Skeletal muscle satellite cell (primary cell): ENCODE measurements at regions not wholly inside any gene's neighbourhood (a gene's known extent, or its start where the extent isn't known, plus 50 kb on each side); places are given as distances from the start of the nearest gene placed in this dataset.
"Not testable (repeated sequence)": the region's sequence is repeated elsewhere in the genome, so short reads cannot be mapped to it uniquely, and the experiment has no call there.

Experiments used
- H3K27me3 ChIP-seq: 2 replicates; pipeline ENCODE4 v1.7.0; 2013; ENCODE audit warnings: low read length; ENCODE audit not compliant: control insufficient read depth, insufficient read depth
- H3K36me3 ChIP-seq: 2 replicates; pipeline ENCODE4 v1.7.0; 2013; ENCODE audit warnings: mild to moderate bottlenecking, control low read depth, low read length; ENCODE audit not compliant: insufficient read depth
- H3K4me1 ChIP-seq: 2 replicates; pipeline ENCODE4 v1.7.0; 2013; ENCODE audit warnings: low read length; ENCODE audit not compliant: control insufficient read depth, insufficient read depth
- H3K4me2 ChIP-seq: 2 replicates; pipeline ENCODE4 v1.7.0; 2013; ENCODE audit warnings: mild to moderate bottlenecking, low read length
- H3K4me3 ChIP-seq: 2 replicates; pipeline ENCODE4 v1.7.0; 2013; ENCODE audit warnings: low read length
- H3K9ac ChIP-seq: 2 replicates; pipeline ENCODE4 v1.7.0; 2013; ENCODE audit warnings: mild to moderate bottlenecking, low read depth, low read length, moderate library complexity
- H3K9me3 ChIP-seq: replicated peaks from 2 replicates; pipeline ENCODE4 v1.7.0; 2013; ENCODE audit warnings: mild to moderate bottlenecking, control low read depth, low read length

DNA sequence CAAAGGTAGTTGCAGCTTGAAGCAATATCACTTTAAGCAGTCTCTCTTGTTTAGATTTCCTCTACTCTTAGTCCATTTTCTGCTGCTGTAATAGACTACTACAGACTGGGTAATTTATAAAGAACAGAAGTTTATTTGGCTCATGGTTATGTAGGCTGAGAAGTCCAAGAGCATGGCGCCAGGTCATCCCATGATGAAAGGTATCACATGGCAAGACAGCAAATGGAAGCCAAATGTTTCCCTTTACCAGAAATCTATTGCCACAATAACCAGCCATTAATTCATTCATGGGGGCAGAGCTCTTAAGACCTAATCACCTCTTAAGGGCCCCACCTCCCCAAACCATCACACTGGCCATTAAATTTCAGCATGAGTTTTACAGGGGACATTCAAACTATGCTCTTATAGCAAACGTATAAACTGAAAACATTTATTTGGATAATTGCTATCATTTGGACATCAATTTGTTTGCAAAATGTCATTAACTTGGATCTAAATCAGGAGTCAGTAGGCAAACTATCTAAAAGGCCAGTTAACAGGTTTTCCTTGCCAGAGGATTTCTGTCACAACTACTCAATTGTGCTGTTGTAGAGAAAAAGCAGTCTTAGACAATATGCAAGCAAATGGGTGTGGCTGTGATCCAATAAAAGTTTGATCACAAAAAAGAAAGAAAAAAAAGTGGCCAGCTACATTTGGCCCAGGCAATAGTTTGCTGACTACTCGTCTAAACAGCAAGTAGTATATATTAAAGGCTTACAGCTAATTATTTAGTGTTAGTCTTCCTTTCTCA, 75.7 kb upstream of the GUCY1A1 start:
- Histone ChIP-seq H3K4me3 (no peak overlapping the region), H3K9ac (no peak overlapping the region), H3K27me3 (no peaks in the 10 kb centered on the region), H3K36me3 (no peaks in the 10 kb centered on the region), H3K4me1 (no peaks in the 10 kb centered on the region), H3K4me2 (no peak overlapping the region), H3K9me3 (no peaks in the 10 kb centered on the region)

- H3K9ac ChIP-seq: no peak overlapping the region
- H3K36me3 ChIP-seq: no peaks in the 10 kb centered on the region
- no peaks in the 10 kb centered on the region for H3K27me3 ChIP-seq
- no peaks in the 10 kb centered on the region for H3K4me1 ChIP-seq
- no peaks in the 10 kb centered on the region for H3K9me3 ChIP-seq
- H3K4me2 ChIP-seq: no peak overlapping the region
- H3K4me3 ChIP-seq: no peak overlapping the region
These were observed 78.2 kb upstream of the GUCY1A1 start for GRCh38 chr4:155588437-155588836.

DNA sequence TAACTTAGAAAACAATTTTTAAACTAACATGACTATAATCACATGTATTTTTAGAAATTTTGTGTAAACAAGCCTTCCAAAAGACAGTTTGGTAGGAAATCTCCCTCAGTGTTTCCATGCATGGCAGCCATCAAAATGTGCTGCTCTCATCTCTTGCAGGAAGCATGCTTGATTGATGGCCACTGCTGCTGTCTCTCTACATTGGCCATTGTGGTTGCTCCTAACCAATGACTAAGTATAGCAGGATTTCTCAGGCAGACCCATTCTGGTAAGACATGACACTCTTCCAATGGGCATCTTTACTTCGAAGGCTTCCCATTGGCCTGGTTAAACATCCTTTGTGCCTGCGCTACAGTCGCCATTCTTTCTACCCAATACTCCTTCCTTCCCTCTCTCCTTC, 78.9 kb upstream of the GUCY1A1 start:
- H3K36me3 ChIP-seq: no peaks in the 10 kb centered on the region
- no peak overlapping the region for H3K4me2 ChIP-seq
- H3K27me3 ChIP-seq: no peaks in the 10 kb centered on the region
- no peaks in the 10 kb centered on the region for H3K9me3 ChIP-seq
- H3K4me1 ChIP-seq: peaks cover 6% of the 10 kb centered on the region
- no peak overlapping the region for H3K9ac ChIP-seq
- H3K4me3 ChIP-seq: no peak overlapping the region

- Histone ChIP-seq H3K9ac (no peak overlapping the region), H3K9me3 (no peaks in the 10 kb centered on the region), H3K36me3 (no peaks in the 10 kb centered on the region), H3K27me3 (no peaks in the 10 kb centered on the region), H3K4me3 (peak overlapping the region; percentile 3), H3K4me1 (peaks cover 15% of the 10 kb centered on the region), H3K4me2 (peak overlapping the region; percentile 45)
These were observed 83.6 kb upstream of the GUCY1A1 start for GRCh38 chr4:155582971-155583437.

DNA sequence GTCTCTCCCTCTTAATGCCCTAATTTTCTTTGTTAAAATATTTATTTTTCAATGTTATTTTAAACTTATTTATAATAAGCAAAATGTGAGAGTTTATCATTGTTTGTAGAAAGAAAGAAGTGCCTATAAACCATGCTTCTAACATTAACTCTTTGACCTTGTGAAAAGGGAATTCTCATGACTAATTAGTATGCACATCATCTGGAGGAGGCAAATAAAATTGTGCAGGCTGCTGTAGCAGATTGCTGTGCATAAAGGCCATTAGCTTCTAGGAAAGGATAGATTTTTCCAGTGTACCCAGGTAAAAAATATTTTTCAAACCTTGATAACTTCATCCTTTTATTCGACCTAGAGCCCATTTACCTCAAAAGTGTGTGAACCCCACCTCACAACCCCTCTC, 84.6 kb upstream of the GUCY1A1 start:
- no peaks in the 10 kb centered on the region for H3K36me3 ChIP-seq
- no peak overlapping the region for H3K4me2 ChIP-seq
- H3K4me1 ChIP-seq: peaks cover 15% of the 10 kb centered on the region
- no peak overlapping the region for H3K9ac ChIP-seq
- no peaks in the 10 kb centered on the region for H3K27me3 ChIP-seq
- H3K9me3 ChIP-seq: no peaks in the 10 kb centered on the region
- no peak overlapping the region for H3K4me3 ChIP-seq

- Histone ChIP-seq H3K36me3 (no peaks in the 10 kb centered on the region), H3K9ac (no peak overlapping the region), H3K9me3 (no peaks in the 10 kb centered on the region), H3K4me3 (no peak overlapping the region), H3K27me3 (no peaks in the 10 kb centered on the region), H3K4me2 (no peak overlapping the region), H3K4me1 (peaks cover 15% of the 10 kb centered on the region)
These were observed 87.8 kb upstream of the GUCY1A1 start for GRCh38 chr4:155578726-155579370.

DNA sequence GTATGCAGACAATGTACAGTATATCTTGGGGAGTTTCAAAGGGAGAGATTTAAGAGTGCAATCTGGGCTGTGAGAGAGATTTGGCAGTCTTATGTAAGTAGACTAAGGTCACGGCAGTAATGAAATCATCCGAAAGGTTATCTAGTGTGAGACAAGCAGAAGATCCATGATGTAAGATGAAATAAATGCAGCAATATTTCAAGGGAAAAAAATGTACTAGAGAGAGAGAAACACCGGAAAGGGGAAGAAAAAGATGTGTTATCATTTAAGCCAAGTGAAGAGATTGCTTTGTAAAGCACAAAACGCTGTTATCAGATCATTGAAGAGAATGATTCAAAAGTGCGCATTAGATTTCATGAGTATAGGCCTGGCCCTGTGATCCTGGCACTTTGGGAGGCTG, 88.4 kb upstream of the GUCY1A1 start:
- no peak overlapping the region for H3K9ac ChIP-seq
- H3K4me2 ChIP-seq: no peak overlapping the region
- H3K4me3 ChIP-seq: no peak overlapping the region
- peaks cover 14% of the 10 kb centered on the region for H3K4me1 ChIP-seq
- H3K9me3 ChIP-seq: no peaks in the 10 kb centered on the region
- H3K36me3 ChIP-seq: no peaks in the 10 kb centered on the region
- no peaks in the 10 kb centered on the region for H3K27me3 ChIP-seq

GRCh38 chr4:155574329-155574728, 92.3 kb upstream of the GUCY1A1 start:
- H3K36me3 ChIP-seq, H3K9me3 ChIP-seq, H3K4me1 ChIP-seq, H3K4me2 ChIP-seq, H3K4me3 ChIP-seq, H3K9ac ChIP-seq, H3K27me3 ChIP-seq: not testable (repeated sequence)

DNA sequence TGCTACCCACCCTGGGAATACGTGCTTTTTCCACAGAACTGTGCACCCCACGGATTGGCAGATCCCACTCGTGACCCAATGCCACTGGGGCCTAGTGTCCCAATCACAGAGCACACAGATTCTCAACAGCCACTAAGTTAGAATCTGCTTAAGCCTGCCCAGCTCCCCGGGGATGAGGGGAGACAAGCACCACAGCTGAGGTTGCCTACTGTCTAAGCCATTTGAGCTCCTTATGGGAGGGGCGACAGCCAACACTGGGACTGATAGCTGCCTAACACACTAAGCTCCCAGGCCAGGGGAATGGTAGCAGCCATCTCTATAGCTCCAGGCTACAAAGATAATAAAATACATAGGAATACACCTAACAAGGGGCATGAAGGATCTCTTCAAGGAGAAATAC, 93.5 kb upstream of the GUCY1A1 start:
- no peaks in the 10 kb centered on the region for H3K27me3 ChIP-seq
- H3K4me2 ChIP-seq: no peak overlapping the region
- no peaks in the 10 kb centered on the region for H3K36me3 ChIP-seq
- H3K9ac ChIP-seq: no peak overlapping the region
- H3K9me3 ChIP-seq: no peaks in the 10 kb centered on the region
- no peak overlapping the region for H3K4me3 ChIP-seq
- no peaks in the 10 kb centered on the region for H3K4me1 ChIP-seq

- Histone ChIP-seq H3K36me3 (no peaks in the 10 kb centered on the region), H3K4me2 (no peak overlapping the region), H3K27me3 (no peaks in the 10 kb centered on the region), H3K4me3 (no peak overlapping the region), H3K9ac (no peak overlapping the region), H3K4me1 (no peaks in the 10 kb centered on the region), H3K9me3 (no peaks in the 10 kb centered on the region)
These were observed 94.4 kb upstream of the GUCY1A1 start for GRCh38 chr4:155572106-155572703.

DNA sequence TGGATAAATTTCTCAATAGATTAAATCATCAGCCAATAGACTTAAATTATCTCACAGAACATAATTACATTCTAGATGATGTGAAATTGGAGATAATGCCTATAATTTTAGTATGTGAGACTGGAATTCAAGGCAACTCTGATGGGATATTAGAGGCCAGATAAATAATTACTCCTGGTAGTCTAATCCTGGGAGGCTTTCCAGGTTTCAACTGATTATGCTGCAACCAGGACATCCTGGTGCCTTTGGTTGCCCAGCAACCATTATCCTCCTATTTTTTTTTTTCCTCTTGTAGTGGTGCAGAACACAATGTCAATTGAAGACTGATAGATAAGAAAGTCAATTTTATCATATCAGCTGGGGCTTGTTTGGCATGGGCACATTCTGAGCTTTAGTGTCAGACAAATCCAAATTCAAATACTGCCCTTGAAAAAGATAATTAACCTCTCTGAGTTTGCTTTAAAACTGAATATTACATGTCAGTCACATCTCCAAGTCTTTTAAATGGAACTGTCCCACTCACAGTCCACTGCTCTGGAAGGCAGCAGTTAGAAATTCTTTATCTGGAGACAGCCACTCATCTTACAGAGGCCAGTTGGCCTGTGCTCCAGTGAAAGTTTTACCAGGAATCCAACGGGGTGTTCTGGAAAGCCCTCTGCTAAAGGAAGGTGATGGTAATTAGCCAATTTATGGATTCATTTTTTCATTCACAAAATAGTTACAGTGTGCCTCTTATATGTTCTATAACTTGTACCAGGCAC, 95.3 kb upstream of the GUCY1A1 start:
- H3K4me1 ChIP-seq: no peaks in the 10 kb centered on the region
- no peak overlapping the region for H3K9ac ChIP-seq
- H3K27me3 ChIP-seq: no peaks in the 10 kb centered on the region
- no peak overlapping the region for H3K4me3 ChIP-seq
- no peaks in the 10 kb centered on the region for H3K36me3 ChIP-seq
- H3K4me2 ChIP-seq: no peak overlapping the region
- H3K9me3 ChIP-seq: no peaks in the 10 kb centered on the region
